Body of pancreas (tissue), 4 donors: ENCODE measurements at regions not wholly inside any gene's neighbourhood (a gene's known extent, or its start where the extent isn't known, plus 50 kb on each side); places are given as distances from the start of the nearest gene placed in this dataset.

Experiments
- POLR2A ChIP-seq, 3 donors: fragments of 450-650 bp; IDR thresholded peaks; one replicate each; pipeline ENCODE4 v1.6.1; 2016; ENCODE audit warnings: antibody characterized with exemption in 3 of 3, mild to moderate bottlenecking in 2 of 3
- TF ChIP-seq, protein P1 (sequence below), 7 experiments: fragments of 450-650 bp in 4 of 7; fragments of 200-600 bp in 3 of 7; sonication (generic) in 3 of 7; IDR thresholded peaks; one replicate each; pipeline ENCODE4 v1.5.1; 2016 to 2019; ENCODE audit warnings: antibody characterized with exemption in 7 of 7

DNA sequence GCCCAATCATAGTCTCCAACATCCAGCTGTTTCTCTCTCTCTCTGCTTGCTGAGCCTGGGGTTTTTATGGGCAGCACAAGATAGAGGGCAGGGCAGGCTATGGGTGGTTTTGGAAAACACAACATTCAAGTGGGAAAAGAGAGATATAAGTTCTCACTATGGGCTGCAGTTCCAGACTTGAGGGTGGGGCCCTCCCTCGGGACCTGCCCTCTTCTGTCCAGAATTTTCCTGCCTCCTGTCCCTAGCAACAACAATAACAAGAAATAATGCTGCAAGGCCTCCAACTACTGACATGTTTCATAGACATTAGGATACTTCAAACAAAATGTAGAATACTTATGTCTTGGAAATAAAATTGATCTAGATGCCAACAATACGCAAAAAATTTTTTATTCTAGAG is 107.8 kb downstream of the C18orf54 start:
- TF ChIP-seq POLR2A (IDR thresholded peaks at IDR 0.05), result no peak
- TF ChIP-seq, protein P1, sequence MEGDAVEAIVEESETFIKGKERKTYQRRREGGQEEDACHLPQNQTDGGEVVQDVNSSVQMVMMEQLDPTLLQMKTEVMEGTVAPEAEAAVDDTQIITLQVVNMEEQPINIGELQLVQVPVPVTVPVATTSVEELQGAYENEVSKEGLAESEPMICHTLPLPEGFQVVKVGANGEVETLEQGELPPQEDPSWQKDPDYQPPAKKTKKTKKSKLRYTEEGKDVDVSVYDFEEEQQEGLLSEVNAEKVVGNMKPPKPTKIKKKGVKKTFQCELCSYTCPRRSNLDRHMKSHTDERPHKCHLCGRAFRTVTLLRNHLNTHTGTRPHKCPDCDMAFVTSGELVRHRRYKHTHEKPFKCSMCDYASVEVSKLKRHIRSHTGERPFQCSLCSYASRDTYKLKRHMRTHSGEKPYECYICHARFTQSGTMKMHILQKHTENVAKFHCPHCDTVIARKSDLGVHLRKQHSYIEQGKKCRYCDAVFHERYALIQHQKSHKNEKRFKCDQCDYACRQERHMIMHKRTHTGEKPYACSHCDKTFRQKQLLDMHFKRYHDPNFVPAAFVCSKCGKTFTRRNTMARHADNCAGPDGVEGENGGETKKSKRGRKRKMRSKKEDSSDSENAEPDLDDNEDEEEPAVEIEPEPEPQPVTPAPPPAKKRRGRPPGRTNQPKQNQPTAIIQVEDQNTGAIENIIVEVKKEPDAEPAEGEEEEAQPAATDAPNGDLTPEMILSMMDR (IDR thresholded peaks at IDR 0.05), result no peak
